ENCODE measurements at regions not wholly inside any gene's neighbourhood (a gene's known extent, or its start where the extent isn't known, plus 50 kb on each side); places are given as distances from the start of the nearest gene placed in this dataset.

DNA sequence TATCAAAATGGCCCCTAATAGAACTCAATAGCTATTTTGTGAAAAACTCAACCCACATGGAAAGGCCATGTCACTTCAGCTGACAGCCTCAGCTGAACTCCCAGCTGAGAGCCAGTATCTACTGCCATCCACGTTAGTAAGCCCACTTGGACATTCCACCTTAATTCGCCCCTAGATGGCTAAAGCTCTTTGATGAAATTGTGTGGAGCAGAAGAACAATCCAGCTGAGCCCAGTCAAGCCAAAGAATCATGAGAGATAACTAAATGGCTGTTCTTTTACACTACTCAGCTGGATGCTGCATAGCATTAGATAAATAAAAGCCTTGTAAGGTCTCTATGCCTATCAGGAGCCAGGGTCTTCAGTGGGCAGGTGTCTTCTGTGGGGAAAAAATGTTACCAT lies 396.8 kb downstream of the AASDHPPT start:
- BruUV-seq (replicated peaks), result no TSS peak
- Histone ChIP-seq H2AFZ (ENCODE audit: low read depth, low read length, poor library complexity, severe bottlenecking) (no peak overlapping the region), H3K4me1 (ENCODE audit: control insufficient read depth in 1 of 2, insufficient read depth in 2 of 2, low read length in 2 of 2) (no peaks in the 10 kb centered on the region), H3K27me3 (ENCODE audit: insufficient read depth, low read length) (0 out of 2 replicates have a peak, but pooled peaks cover 4% of the 10 kb centered on the region), H3K9me3 (ENCODE audit: control insufficient read depth in 1 of 2, insufficient read depth in 1 of 2, low read depth in 1 of 2, low read length in 2 of 2) (no peaks in the 10 kb centered on the region), H3K79me2 (ENCODE audit: insufficient read depth, low read length) (no peaks in the 10 kb centered on the region), H3K9me2 (ENCODE audit: insufficient read depth) (no peaks in the 10 kb centered on the region), H3K9ac (ENCODE audit: low read length) (no peak overlapping the region), H3K27ac (ENCODE audit: low read depth, low read length) (no peak overlapping the region), H3K4me3 (replicated peaks in 1 of 2; ENCODE audit: low read depth in 1 of 2, low read length in 2 of 2) (no peak overlapping the region), H3K36me3 (ENCODE audit: control insufficient read depth in 1 of 2, insufficient read depth in 2 of 2, low read length in 2 of 2) (no peaks in the 10 kb centered on the region), H4K20me1 (ENCODE audit: insufficient read depth) (no peaks in the 10 kb centered on the region), H3K4me2 (ENCODE audit: low read length) (no peak overlapping the region)
- intact Hi-C loops (cut with micrococcal nuclease), result no loop called here
- TF ChIP-seq RAD21 (IDR thresholded peaks at IDR 0.05; ENCODE audit: low read depth) (no peak), SRF (IDR thresholded peaks at IDR 0.05; ENCODE audit: low read depth) (no peak), ELF1 (IDR thresholded peaks at IDR 0.05; ENCODE audit: borderline replicate concordance, low read depth) (no peak)
- TF ChIP-seq, protein P1, sequence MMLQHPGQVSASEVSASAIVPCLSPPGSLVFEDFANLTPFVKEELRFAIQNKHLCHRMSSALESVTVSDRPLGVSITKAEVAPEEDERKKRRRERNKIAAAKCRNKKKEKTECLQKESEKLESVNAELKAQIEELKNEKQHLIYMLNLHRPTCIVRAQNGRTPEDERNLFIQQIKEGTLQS (IDR thresholded peaks at IDR 0.05), result no peak
- TF ChIP-seq, protein P2, sequence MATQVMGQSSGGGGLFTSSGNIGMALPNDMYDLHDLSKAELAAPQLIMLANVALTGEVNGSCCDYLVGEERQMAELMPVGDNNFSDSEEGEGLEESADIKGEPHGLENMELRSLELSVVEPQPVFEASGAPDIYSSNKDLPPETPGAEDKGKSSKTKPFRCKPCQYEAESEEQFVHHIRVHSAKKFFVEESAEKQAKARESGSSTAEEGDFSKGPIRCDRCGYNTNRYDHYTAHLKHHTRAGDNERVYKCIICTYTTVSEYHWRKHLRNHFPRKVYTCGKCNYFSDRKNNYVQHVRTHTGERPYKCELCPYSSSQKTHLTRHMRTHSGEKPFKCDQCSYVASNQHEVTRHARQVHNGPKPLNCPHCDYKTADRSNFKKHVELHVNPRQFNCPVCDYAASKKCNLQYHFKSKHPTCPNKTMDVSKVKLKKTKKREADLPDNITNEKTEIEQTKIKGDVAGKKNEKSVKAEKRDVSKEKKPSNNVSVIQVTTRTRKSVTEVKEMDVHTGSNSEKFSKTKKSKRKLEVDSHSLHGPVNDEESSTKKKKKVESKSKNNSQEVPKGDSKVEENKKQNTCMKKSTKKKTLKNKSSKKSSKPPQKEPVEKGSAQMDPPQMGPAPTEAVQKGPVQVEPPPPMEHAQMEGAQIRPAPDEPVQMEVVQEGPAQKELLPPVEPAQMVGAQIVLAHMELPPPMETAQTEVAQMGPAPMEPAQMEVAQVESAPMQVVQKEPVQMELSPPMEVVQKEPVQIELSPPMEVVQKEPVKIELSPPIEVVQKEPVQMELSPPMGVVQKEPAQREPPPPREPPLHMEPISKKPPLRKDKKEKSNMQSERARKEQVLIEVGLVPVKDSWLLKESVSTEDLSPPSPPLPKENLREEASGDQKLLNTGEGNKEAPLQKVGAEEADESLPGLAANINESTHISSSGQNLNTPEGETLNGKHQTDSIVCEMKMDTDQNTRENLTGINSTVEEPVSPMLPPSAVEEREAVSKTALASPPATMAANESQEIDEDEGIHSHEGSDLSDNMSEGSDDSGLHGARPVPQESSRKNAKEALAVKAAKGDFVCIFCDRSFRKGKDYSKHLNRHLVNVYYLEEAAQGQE (IDR thresholded peaks at IDR 0.05; ENCODE audit: low read depth), result no peak
- ATAC-seq (no peak), DNase-seq (ENCODE audit: low read depth, low spot score) (no peak)
- RAD21 ChIA-PET (ENCODE audit: low non-redundant PET in 1 of 2, low total read pairs in 2 of 2, uncharacterized antibody in 2 of 2, unreplicated experiment in 2 of 2), result no interaction called here
- POLR2A ChIA-PET, result no interaction called here
- CTCF ChIA-PET, result no interaction called here

DNA sequence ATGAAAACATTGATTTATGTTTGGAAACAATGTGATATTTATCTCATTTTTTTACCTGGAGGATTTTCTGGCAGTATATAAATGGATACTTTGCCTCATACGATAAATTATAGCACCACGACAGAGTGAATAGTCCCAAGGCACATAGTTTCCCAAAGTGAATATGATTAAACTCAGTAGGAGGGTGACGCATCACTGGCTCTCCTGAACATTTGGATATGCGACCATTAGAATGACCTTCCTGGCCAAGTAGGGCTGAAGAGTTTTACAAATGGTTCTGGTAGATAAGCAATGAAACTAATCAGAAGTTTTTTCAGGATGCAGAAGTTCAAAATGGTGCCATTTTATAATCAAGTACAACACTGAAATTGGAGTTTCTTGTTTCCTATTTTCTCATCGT lies 397.7 kb downstream of the AASDHPPT start:
- no peak overlapping the region for H3K4me3 ChIP-seq (replicated peaks in 1 of 2; ENCODE audit: low read depth in 1 of 2, low read length in 2 of 2)
- intact Hi-C loops (cut with micrococcal nuclease), result no loop called here
- DNase-seq (ENCODE audit: low read depth, low spot score) (no peak), ATAC-seq (no peak)
- no peaks in the 10 kb centered on the region for H3K36me3 ChIP-seq (ENCODE audit: control insufficient read depth in 1 of 2, insufficient read depth in 2 of 2, low read length in 2 of 2)
- no peaks in the 10 kb centered on the region for H3K79me2 ChIP-seq (ENCODE audit: insufficient read depth, low read length)
- ChIA-PET CTCF (no interaction called here), RAD21 (ENCODE audit: low non-redundant PET in 1 of 2, low total read pairs in 2 of 2, uncharacterized antibody in 2 of 2, unreplicated experiment in 2 of 2) (no interaction called here), POLR2A (no interaction called here)
- H3K9me2 ChIP-seq (ENCODE audit: insufficient read depth), result no peaks in the 10 kb centered on the region
- no TSS peak for BruUV-seq (replicated peaks)
- no peak overlapping the region for H3K9ac ChIP-seq (ENCODE audit: low read length)
- H3K9me3 ChIP-seq (ENCODE audit: control insufficient read depth in 1 of 2, insufficient read depth in 1 of 2, low read depth in 1 of 2, low read length in 2 of 2), result no peaks in the 10 kb centered on the region
- H2AFZ ChIP-seq (ENCODE audit: low read depth, low read length, poor library complexity, severe bottlenecking), result no peak overlapping the region
- no peak overlapping the region for H3K27ac ChIP-seq (ENCODE audit: low read depth, low read length)
- H3K4me1 ChIP-seq (ENCODE audit: control insufficient read depth in 1 of 2, insufficient read depth in 2 of 2, low read length in 2 of 2), result no peaks in the 10 kb centered on the region
- no peak overlapping the region for H3K4me2 ChIP-seq (ENCODE audit: low read length)
- H4K20me1 ChIP-seq (ENCODE audit: insufficient read depth), result no peaks in the 10 kb centered on the region
- H3K27me3 ChIP-seq (ENCODE audit: insufficient read depth, low read length), result 0 out of 2 replicates have a peak, but pooled peaks cover 3% of the 10 kb centered on the region
- TF ChIP-seq POLR2AphosphoS5 (IDR thresholded peaks at IDR 0.05; ENCODE audit: low read depth, low read length) (no peak), CBX3 (IDR thresholded peaks at IDR 0.05; ENCODE audit: low read depth) (no peak), CEBPB (IDR thresholded peaks at IDR 0.05; ENCODE audit: low read depth) (no peak), ELF1 (IDR thresholded peaks at IDR 0.05; ENCODE audit: borderline replicate concordance, low read depth) (no peak), SIN3A (IDR thresholded peaks at IDR 0.05; ENCODE audit: low read depth) (no peak), EZH2phosphoT487 (IDR thresholded peaks at IDR 0.05; ENCODE audit: borderline replicate concordance) (no peak), SRF (IDR thresholded peaks at IDR 0.05; ENCODE audit: low read depth) (no peak), SP1 (IDR thresholded peaks at IDR 0.05; ENCODE audit: low read depth) (no peak), ZNF274 (IDR thresholded peaks at IDR 0.05; ENCODE audit: low read depth, low read length) (no peak), JUND (IDR thresholded peaks at IDR 0.05) (no peak), ZFX (IDR thresholded peaks at IDR 0.05) (no peak), POLR2A (IDR thresholded peaks at IDR 0.05; ENCODE audit: borderline replicate concordance, extremely low read depth, insufficient read depth, insufficient read length) (no peak)
- TF ChIP-seq, protein P1 (IDR thresholded peaks at IDR 0.05), result no peak
- TF ChIP-seq, protein P2 (IDR thresholded peaks at IDR 0.05; ENCODE audit: low read depth), result no peak
